ENCODE measurements at regions not wholly inside any gene's neighbourhood (a gene's known extent, or its start where the extent isn't known, plus 50 kb on each side); places are given as distances from the start of the nearest gene placed in this dataset.
A peak's percentile ranks its signal among the peaks of the same experiment; 100 is the strongest.

DNA sequence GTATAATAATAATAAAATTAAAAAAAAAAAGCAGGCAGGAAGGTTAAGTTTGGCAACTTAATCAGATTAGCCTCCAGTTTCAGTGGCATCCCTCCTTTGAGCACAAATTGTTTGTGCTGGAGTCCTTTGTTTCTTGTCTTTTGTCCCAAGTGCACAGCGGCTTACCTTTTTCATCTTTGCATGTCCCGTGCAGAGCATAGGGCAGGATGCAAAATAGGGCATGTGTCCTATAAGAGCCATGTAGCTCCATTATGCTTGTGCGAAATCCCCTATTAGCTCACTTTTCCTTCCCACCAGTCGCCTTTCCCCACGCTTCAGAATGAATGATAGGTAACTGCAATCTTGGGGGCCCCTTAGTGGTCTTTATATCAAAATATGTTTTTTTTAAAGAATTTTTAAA lies 216.8 kb downstream of the TSN start:
- H3K9me3 ChIP-seq (replicated peaks; ENCODE audit: control insufficient read depth, low read depth, low read length) = no peaks in the 10 kb centered on the region
- DNase-seq = no peak
- H3K4me3 ChIP-seq (ENCODE audit: low read length) = no peak overlapping the region
- H3K36me3 ChIP-seq (ENCODE audit: control insufficient read depth, insufficient read depth, low read length) = no peaks in the 10 kb centered on the region
- H3K27ac ChIP-seq (ENCODE audit: low read length) = no peak overlapping the region
- no CpG with 5 or more reads among the region's 5 CpGs for WGBS (ENCODE audit: insufficient coverage)
- H3K4me1 ChIP-seq (ENCODE audit: control insufficient read depth, insufficient read depth, low read length) = peaks cover 27% of the 10 kb centered on the region
- H3K27me3 ChIP-seq (ENCODE audit: control insufficient read depth, insufficient read depth, low read length) = no peaks in the 10 kb centered on the region

DNA sequence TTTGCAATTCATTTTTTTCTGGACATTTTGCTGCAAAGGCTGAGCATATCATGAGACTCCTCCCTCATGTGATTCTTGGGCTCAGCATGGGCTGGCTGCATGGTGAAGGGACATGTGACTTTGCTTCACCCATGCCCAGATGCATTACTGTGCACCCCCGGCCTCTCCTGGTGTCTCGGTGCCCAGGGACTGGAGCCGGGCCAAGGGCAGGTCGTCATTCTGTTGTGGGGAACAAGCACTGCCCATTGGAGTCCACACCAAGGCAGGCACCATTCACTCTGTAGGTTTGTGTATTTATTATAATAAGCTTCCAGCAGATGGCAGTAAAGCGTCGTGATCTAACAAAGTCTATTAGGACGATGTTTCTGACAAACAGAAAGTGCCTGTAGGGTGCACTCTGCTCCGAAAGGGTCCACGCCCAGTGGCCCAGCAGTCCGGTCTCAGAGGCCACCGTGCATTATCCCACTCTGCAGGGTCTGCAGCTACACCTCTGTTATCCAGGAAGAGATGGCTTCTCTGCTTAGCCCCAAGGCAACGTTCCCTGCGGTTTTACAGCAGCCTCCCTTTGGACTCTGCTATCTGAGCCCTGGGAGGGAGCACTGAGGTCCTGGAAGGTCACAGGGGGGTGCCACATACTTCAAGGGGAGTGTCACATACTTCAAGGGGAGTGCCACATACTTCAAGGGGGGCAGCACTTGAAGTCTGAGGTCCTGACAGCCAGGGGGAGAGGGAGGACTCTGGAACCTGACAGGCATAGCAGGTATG lies 219.6 kb downstream of the TSN start:
- no peak overlapping the region for H3K27ac ChIP-seq (ENCODE audit: low read length)
- H3K4me3 ChIP-seq (ENCODE audit: low read length) = peak overlapping the region; percentile 16
- no peaks in the 10 kb centered on the region for H3K27me3 ChIP-seq (ENCODE audit: control insufficient read depth, insufficient read depth, low read length)
- H3K36me3 ChIP-seq (ENCODE audit: control insufficient read depth, insufficient read depth, low read length) = no peaks in the 10 kb centered on the region
- H3K4me1 ChIP-seq (ENCODE audit: control insufficient read depth, insufficient read depth, low read length) = peaks cover 26% of the 10 kb centered on the region
- peak; percentile 91 for DNase-seq
- 8% methylated on average over 11 of the region's 13 CpGs for WGBS (ENCODE audit: insufficient coverage)
- no peaks in the 10 kb centered on the region for H3K9me3 ChIP-seq (replicated peaks; ENCODE audit: control insufficient read depth, low read depth, low read length)

DNA sequence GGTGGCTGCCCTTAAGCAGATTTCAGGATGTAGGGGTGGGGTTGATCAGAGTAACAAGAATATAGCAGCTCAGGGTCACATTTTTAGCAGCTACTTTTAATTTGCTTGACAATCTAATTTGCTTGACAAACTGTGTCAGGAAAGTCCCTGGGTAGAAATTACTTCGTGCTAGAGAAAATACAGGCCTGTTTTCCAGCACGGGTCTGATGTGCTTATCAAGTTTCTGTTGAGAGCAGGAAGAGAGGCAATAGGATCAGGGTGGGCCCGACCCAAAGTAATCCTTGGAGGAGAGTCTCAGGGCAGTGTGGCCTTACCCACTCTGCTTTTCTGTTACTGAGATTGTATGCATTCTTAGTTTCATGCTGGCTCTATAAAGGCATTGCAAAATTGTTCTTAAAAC lies 221.5 kb downstream of the TSN start:
- Histone ChIP-seq H3K27me3 (ENCODE audit: control insufficient read depth, insufficient read depth, low read length) (no peaks in the 10 kb centered on the region), H3K9me3 (replicated peaks; ENCODE audit: control insufficient read depth, low read depth, low read length) (no peaks in the 10 kb centered on the region), H3K27ac (ENCODE audit: low read length) (no peak overlapping the region), H3K36me3 (ENCODE audit: control insufficient read depth, insufficient read depth, low read length) (no peaks in the 10 kb centered on the region), H3K4me3 (ENCODE audit: low read length) (no peak overlapping the region), H3K4me1 (ENCODE audit: control insufficient read depth, insufficient read depth, low read length) (peaks cover 22% of the 10 kb centered on the region)
- WGBS (ENCODE audit: insufficient coverage) = 18% methylated on average over 3 of the region's 3 CpGs
- DNase-seq = no peak

DNA sequence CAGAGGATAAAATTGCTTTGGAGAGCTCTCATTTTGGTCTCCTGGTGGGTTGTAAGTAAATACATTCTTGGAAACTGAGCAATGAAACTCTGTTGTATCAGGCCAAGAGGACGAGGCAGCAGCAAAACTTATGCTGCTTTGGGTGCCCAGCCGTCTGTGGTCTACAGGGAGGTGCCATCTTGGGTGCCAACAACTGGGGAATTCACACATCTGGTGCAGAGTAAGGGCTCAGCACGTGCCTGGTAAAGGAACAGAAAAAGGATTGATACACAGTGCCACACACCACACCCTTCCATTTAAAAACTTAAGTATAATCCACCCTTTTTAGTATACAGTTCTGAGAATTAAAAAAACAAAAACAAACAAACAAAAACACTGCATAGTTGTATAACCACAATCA lies 221.9 kb downstream of the TSN start:
- no peak for DNase-seq
- WGBS (ENCODE audit: insufficient coverage) = 54% methylated on average over 3 of the region's 3 CpGs
- no peak overlapping the region for H3K27ac ChIP-seq (ENCODE audit: low read length)

DNA sequence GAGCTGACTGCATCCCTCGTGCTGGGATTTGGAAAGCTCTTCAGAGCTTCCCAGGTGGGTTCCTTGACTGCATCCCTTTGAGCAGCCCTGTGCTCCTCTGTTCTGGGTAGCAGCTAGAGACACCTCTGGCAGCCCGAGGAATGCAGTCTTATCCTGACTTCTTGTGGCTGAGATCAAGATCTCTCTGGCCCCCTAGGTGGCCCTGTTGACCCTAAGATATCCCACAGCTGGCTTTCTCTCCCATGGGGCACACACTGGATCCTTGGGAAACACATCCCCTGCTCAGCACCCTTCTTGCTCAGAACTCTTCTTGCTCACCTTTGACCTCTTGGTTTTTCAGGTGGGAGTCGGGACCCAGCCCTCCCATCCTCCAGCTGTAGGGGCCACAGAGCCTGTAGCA lies 237.2 kb downstream of the TSN start:
- WGBS (ENCODE audit: insufficient coverage) = 64% methylated on average over 2 of the region's 3 CpGs
- Histone ChIP-seq H3K27me3 (ENCODE audit: control insufficient read depth, insufficient read depth, low read length) (no peaks in the 10 kb centered on the region), H3K4me3 (ENCODE audit: low read length) (no peak overlapping the region), H3K27ac (ENCODE audit: low read length) (no peak overlapping the region), H3K36me3 (ENCODE audit: control insufficient read depth, insufficient read depth, low read length) (no peaks in the 10 kb centered on the region), H3K9me3 (replicated peaks; ENCODE audit: control insufficient read depth, low read depth, low read length) (no peaks in the 10 kb centered on the region), H3K4me1 (ENCODE audit: control insufficient read depth, insufficient read depth, low read length) (no peaks in the 10 kb centered on the region)
- no peak for DNase-seq

More for the DNA sequence above, 221.9 kb downstream of the TSN start:
- Histone ChIP-seq H3K4me3 (ENCODE audit: low read length) (no peak overlapping the region), H3K27me3 (ENCODE audit: control insufficient read depth, insufficient read depth, low read length) (no peaks in the 10 kb centered on the region), H3K9me3 (replicated peaks; ENCODE audit: control insufficient read depth, low read depth, low read length) (no peaks in the 10 kb centered on the region), H3K4me1 (ENCODE audit: control insufficient read depth, insufficient read depth, low read length) (peaks cover 22% of the 10 kb centered on the region), H3K36me3 (ENCODE audit: control insufficient read depth, insufficient read depth, low read length) (no peaks in the 10 kb centered on the region)

DNA sequence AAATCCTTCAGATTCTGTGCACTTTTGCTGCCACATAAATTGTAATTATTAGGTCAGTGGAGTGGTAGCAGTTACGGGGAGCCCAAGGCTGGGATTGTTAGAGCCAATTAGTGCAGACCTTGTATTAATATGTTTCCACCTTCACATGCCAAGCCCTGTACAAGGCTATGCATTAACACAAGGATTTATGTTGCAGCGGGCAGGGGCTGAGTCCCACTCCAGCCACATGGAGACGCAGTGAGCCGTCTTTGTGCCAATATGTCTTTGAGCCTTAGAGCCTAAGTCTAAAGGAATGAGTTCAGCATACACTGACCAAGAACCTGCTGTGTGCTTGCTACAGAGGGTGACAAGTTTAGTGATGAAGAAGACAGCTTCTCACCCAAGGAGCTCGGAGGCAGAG lies 238.2 kb downstream of the TSN start:
- Histone ChIP-seq H3K9me3 (replicated peaks; ENCODE audit: control insufficient read depth, low read depth, low read length) (no peaks in the 10 kb centered on the region), H3K4me3 (ENCODE audit: low read length) (no peak overlapping the region), H3K27ac (ENCODE audit: low read length) (no peak overlapping the region), H3K36me3 (ENCODE audit: control insufficient read depth, insufficient read depth, low read length) (no peaks in the 10 kb centered on the region), H3K4me1 (ENCODE audit: control insufficient read depth, insufficient read depth, low read length) (no peaks in the 10 kb centered on the region), H3K27me3 (ENCODE audit: control insufficient read depth, insufficient read depth, low read length) (no peaks in the 10 kb centered on the region)
- 79% methylated on average over 3 of the region's 5 CpGs for WGBS (ENCODE audit: insufficient coverage)
- DNase-seq = no peak

DNA sequence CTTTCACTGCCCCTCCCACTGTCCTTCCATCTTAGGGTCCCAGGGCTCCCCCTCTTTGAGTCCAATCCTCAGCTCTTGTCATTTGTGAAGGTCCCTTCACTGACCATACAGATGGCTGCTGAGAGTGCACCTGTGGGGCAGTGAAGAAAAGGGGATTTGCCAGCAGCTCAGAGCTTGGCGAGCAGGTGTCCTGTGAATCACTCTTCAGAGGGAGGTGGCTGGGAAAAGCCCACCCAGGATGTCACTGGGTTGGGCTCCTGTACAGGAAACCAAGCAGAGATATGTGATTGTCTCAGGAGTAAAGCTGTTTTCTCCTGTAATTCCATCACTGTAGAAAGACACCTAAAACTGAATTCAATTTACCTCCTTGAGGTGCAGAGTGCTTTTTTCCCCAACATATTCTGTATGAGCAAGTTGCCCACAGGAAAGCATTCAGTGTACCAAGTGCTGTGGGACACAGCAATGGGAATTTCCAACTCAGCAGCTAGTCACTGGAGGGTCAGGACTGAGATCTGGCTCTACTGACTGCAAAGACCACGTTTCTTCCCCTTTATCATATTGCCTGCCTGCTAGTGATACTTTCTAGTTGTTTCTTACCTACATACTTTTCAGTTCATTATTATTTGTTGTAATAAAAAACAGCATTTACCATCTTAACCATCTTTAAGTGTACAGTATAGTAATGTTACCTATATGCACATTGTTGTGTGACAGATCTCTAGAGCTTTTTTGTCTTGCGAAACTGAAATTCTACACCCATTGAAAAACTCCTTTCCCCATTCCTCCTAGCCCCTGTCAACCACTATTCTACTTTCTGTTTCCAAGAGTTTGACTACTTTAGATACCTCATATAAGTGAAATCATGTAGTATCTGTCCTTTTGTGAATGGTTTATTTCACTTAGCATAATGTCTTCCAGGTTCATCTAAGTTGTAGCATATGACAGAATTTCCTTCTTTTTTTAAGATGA lies 239.1 kb downstream of the TSN start:
- H3K4me3 ChIP-seq (ENCODE audit: low read length) = no peak overlapping the region
- peaks cover 3% of the 10 kb centered on the region for H3K4me1 ChIP-seq (ENCODE audit: control insufficient read depth, insufficient read depth, low read length)
- no peak overlapping the region for H3K27ac ChIP-seq (ENCODE audit: low read length)
- no peaks in the 10 kb centered on the region for H3K9me3 ChIP-seq (replicated peaks; ENCODE audit: control insufficient read depth, low read depth, low read length)
- no peaks in the 10 kb centered on the region for H3K36me3 ChIP-seq (ENCODE audit: control insufficient read depth, insufficient read depth, low read length)
- no peak for DNase-seq
- H3K27me3 ChIP-seq (ENCODE audit: control insufficient read depth, insufficient read depth, low read length) = no peaks in the 10 kb centered on the region
- 80% methylated on average over 1 of the region's 3 CpGs for WGBS (ENCODE audit: insufficient coverage)

DNA sequence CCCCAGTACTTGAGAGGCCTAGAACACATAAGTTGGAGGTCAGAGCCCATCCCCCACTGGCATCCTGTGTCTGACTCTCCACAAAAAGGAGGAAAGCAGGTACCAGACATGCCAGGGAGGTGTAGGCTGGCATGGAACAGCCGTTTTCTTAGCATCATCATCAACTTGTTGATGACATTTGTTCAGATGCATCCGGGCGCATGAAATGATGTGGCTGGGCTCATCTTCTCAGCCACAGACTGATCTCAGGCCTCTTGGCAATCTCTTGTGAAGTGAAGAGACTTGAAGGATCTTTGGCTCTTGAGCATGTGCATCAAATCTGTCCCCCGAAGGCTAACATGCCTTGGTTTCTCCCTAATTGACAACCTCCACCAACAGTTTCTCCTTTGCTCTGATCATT lies 243.3 kb downstream of the TSN start:
- DNase-seq = no peak
- H3K27me3 ChIP-seq (ENCODE audit: control insufficient read depth, insufficient read depth, low read length) = no peaks in the 10 kb centered on the region
- H3K27ac ChIP-seq (ENCODE audit: low read length) = no peak overlapping the region

DNA sequence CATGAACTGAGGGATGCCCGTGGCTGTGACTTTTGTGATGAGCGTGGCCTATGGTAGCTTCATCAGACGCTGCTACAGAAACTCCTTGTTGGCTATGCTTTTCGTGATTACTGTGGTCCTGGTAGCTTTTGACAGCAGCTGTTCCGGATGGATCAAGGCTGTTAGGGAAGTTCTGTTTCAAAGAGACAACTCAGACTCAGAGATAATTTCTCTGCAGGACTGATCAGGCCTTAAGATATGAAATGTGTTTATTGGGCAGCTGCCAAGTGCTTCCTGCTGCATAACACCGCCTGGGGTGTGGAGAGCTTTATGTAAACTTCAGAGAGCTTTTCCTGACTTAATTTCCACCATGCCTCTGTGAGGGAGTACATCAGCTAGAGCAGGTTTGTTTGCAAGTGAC lies 243.8 kb downstream of the TSN start:
- no peaks in the 10 kb centered on the region for H3K36me3 ChIP-seq (ENCODE audit: control insufficient read depth, insufficient read depth, low read length)
- DNase-seq = peak; percentile 42
- no peaks in the 10 kb centered on the region for H3K27me3 ChIP-seq (ENCODE audit: control insufficient read depth, insufficient read depth, low read length)
- H3K4me3 ChIP-seq (ENCODE audit: low read length) = no peak overlapping the region
- no peaks in the 10 kb centered on the region for H3K9me3 ChIP-seq (replicated peaks; ENCODE audit: control insufficient read depth, low read depth, low read length)
- 83% methylated on average over 5 of the region's 6 CpGs for WGBS (ENCODE audit: insufficient coverage)
- peaks cover 3% of the 10 kb centered on the region for H3K4me1 ChIP-seq (ENCODE audit: control insufficient read depth, insufficient read depth, low read length)
- no peak overlapping the region for H3K27ac ChIP-seq (ENCODE audit: low read length)

More for the DNA sequence above, 243.3 kb downstream of the TSN start:
- WGBS (ENCODE audit: insufficient coverage) = 83% methylated on average over 1 of the region's 4 CpGs
- Histone ChIP-seq H3K36me3 (ENCODE audit: control insufficient read depth, insufficient read depth, low read length) (no peaks in the 10 kb centered on the region), H3K4me3 (ENCODE audit: low read length) (no peak overlapping the region), H3K9me3 (replicated peaks; ENCODE audit: control insufficient read depth, low read depth, low read length) (no peaks in the 10 kb centered on the region), H3K4me1 (ENCODE audit: control insufficient read depth, insufficient read depth, low read length) (peaks cover 3% of the 10 kb centered on the region)

DNA sequence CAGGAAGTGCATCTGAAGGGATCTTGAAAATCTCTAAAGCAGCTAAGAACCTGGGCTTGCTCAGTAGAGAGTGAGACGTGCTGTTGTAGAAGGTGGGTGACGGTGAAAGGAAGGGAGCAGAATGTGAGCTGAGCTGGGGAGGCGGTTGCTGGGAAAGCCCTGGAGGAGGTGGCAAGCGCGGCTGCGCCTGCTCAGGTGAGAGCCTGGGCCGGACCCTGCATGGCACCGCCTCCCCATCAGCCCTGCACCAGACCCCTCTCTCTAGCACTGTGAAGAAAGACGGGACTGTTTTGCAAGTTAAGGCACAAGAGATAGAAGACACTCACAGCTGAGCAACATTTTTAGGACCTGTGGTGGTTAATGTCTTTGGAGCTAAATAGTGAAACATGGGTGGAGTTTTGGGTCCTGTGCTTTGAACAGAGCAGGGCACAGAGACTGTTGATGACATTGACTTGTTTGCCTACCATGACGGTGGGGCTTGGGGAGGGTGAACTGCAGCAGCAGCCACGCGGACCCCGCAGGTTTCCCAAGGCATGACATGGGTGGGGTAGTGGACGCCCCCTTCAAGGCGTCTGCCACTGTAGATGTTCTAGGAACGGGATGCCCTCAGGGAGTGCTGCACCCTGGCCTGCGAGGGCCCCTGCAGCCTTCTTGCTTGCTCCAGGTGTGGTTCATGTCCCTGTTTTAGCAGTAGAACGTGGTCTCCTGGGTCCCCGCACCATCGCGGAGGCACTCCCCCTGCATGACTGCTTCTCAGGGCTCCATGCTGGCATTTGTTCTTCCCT lies 245.3 kb downstream of the TSN start:
- Histone ChIP-seq H3K36me3 (ENCODE audit: control insufficient read depth, insufficient read depth, low read length) (no peaks in the 10 kb centered on the region), H3K9me3 (replicated peaks; ENCODE audit: control insufficient read depth, low read depth, low read length) (no peaks in the 10 kb centered on the region), H3K4me3 (ENCODE audit: low read length) (no peak overlapping the region), H3K4me1 (ENCODE audit: control insufficient read depth, insufficient read depth, low read length) (peaks cover 3% of the 10 kb centered on the region), H3K27me3 (ENCODE audit: control insufficient read depth, insufficient read depth, low read length) (no peaks in the 10 kb centered on the region), H3K27ac (ENCODE audit: low read length) (no peak overlapping the region)
- no peak for DNase-seq
- 93% methylated on average over 14 of the region's 21 CpGs for whole genome bisulfite sequencing (ENCODE audit: insufficient coverage)
